ENCODE measurements at regions not wholly inside any gene's neighbourhood (a gene's known extent, or its start where the extent isn't known, plus 50 kb on each side); places are given as distances from the start of the nearest gene placed in this dataset.

DNA sequence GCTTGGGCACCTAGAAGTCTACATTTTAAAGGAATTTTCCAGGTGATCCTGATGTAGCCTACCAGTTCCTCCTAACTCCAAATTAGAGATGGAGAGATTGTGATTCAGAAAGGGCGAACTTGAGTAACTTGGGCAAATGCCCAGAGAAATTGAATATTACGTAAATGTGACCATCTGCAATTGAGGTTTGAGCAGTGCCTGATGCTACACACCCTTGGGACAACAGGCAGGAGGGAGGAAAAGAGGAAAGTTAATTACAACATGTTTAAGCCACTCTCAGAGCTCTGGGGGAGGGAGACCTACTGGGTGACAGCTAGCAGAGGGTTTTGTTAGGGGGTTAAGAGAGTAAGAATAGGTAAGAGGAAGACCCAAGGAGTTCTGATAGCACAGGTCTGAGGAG is 208.9 kb downstream of the LPIN1 start:
- TF ChIP-seq, protein P1, sequence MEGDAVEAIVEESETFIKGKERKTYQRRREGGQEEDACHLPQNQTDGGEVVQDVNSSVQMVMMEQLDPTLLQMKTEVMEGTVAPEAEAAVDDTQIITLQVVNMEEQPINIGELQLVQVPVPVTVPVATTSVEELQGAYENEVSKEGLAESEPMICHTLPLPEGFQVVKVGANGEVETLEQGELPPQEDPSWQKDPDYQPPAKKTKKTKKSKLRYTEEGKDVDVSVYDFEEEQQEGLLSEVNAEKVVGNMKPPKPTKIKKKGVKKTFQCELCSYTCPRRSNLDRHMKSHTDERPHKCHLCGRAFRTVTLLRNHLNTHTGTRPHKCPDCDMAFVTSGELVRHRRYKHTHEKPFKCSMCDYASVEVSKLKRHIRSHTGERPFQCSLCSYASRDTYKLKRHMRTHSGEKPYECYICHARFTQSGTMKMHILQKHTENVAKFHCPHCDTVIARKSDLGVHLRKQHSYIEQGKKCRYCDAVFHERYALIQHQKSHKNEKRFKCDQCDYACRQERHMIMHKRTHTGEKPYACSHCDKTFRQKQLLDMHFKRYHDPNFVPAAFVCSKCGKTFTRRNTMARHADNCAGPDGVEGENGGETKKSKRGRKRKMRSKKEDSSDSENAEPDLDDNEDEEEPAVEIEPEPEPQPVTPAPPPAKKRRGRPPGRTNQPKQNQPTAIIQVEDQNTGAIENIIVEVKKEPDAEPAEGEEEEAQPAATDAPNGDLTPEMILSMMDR (IDR thresholded peaks at IDR 0.05; ENCODE audit: low read depth, low read length), result no peak
- DNase-seq (ENCODE audit: extremely low read depth, low read depth), result peak; percentile 34

DNA sequence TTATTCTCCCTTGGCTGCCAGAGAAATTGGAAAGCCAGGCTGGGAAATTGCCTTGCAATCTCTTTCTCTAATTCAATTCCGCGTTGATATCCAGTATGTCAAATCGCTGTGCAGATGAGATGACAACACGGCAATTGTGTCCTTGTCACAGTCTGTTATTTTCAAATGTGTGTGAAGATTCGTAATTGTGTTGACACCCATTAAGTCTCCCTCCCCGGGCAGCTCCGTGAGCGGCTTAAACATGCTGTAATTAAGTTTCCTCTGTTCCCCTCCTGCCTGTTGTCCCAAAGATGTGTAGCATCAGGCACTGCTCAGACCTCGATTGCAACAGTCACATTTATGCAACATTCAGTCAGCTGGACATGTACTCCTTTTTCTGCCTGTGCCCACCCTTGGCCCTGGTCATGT is 209.5 kb downstream of the LPIN1 start:
- TF ChIP-seq, protein P1 (IDR thresholded peaks at IDR 0.05; ENCODE audit: low read depth, low read length), result no peak
- no peak for DNase-seq (ENCODE audit: extremely low read depth, low read depth)

DNA sequence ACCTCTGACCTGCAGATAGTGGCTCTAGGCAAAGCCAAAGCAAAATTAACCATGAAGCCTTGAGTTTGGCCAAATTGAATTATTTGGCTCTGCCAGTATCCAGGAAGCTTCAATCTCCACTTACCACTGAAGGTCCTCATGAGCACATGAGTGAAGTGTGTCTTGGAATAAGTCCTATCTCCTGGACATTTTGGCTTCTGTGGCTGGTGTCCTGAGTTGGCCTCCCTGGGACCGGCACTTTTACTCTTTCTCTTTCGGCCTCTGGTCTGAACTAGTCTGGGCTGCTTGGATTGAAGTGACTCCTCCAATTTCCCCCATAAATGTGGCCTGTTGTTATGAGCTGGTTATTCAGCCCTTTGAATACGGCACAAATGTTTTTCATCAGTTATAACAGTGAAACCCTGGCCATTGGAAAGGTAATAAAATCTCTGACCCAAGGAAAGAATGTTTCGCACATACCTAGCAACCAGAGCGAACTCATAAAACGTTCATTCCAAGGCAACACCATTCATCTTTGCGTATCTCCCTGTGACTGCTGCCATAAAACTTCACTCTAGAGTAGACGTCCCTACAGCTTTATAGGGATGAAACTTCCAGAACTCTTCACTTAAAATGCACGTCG is 216.4 kb downstream of the LPIN1 start:
- TF ChIP-seq, protein P1 (IDR thresholded peaks at IDR 0.05; ENCODE audit: low read depth, low read length), result no peak
- no peak for DNase-seq (ENCODE audit: extremely low read depth, low read depth)

DNA sequence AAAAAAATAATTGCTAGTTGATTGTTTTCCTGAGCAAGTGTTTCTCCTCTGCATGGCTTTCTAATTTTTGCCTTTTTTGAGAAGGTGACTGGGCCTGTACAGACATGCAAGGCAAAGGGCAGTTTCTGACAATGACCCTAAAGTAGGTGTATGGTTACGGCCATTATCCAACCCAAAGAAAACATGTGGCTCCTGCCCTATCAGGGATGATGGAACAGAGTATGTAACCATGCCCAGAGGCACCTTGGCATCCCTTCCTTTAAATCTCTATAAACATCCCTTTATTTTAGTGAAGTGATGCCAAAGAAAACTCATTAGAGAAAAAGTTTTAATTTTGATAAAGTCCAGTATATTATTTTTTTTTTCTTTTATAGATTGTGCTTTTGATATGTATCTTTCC is 217.5 kb downstream of the LPIN1 start:
- no peak for DNase-seq (ENCODE audit: extremely low read depth, low read depth)
- TF ChIP-seq, protein P1 (IDR thresholded peaks at IDR 0.05; ENCODE audit: low read depth, low read length), result no peak

DNA sequence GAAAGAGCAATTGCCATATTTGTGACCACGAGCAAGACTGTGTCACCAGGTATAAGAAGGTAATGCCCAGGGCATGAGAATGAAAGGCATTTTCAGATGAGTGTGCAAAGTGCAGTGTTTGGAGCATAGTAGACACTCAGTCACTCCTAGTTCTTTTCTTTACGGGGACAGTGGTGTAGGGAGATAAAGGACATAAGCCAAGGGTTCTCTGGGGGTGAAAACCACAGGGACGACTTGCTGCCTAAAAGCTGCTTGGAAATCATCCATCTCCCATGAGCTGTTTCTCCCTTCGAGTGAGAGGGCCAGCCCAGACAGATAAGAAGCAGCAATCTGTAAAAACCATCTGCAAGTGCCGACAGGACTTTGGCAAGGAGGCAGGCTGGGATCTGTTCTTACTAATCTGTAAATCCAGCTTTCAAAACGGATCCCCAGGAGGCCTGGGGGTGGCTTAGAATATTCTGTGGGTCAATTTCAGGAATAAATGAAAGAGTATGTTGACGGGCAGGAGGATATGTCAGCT is 221.6 kb downstream of the LPIN1 start:
- DNase-seq (ENCODE audit: extremely low read depth, low read depth), result no peak

DNA sequence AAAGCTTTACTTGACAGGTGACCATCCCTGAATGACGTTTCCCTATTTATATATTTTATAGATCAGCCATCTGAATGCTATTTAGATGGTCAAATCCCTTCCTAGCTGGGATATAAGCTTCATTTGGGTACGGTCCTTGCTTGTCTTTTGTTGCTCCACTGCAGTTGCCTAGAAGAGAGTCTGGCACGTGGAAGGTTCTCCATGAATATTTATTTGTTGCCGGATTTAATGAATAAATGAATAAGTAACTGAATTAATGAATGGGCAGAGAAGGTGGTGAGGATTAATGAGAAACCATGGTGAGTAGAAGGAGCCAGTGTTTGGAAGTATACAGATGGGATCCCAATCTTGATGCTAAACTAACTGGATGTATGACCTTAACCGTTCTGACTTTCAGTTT is 222.1 kb downstream of the LPIN1 start:
- no peak for DNase-seq (ENCODE audit: extremely low read depth, low read depth)
- TF ChIP-seq, protein P1 (IDR thresholded peaks at IDR 0.05; ENCODE audit: low read depth, low read length), result no peak

More for the DNA sequence above, 221.6 kb downstream of the LPIN1 start:
- TF ChIP-seq, protein P1 (IDR thresholded peaks at IDR 0.05; ENCODE audit: low read depth, low read length), result no peak

DNA sequence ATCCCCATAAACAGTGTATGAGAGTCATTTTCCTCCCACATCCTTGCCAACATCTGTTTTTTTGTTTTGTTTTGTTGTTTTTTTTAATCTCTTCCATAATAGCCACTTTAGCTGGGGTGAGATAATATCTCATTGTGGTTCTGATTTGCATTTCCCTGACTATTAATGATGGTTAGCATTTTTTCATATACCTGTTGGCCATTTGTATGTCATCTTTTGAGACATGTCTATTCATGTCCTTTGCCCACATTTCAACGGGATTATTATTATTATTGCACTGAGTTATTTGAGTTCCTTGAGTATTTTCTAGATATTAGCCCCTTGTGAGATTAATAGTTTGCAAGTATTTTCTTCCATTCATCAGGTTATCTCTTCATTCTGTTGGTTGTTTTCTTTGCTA is 223.3 kb downstream of the LPIN1 start:
- TF ChIP-seq, protein P1 (IDR thresholded peaks at IDR 0.05; ENCODE audit: low read depth, low read length), result no peak
- DNase-seq (ENCODE audit: extremely low read depth, low read depth), result no peak

Measured in AG09319 (cell line).